ENCODE measurements at regions not wholly inside any gene's neighbourhood (a gene's known extent, or its start where the extent isn't known, plus 50 kb on each side); places are given as distances from the start of the nearest gene placed in this dataset.

- BruUV-seq (replicated peaks) = no TSS peak
- no peak for DNase-seq (ENCODE audit: low read depth, low spot score)
- Histone ChIP-seq H3K9me3 (replicated peaks; ENCODE audit: control insufficient read depth, insufficient read depth, low read length) (no peaks in the 10 kb centered on the region), H3K27ac (ENCODE audit: control insufficient read depth, insufficient read depth) (no peak overlapping the region), H3K27me3 (replicated peaks in 1 of 2; ENCODE audit: control insufficient read depth in 2 of 2, insufficient read depth in 2 of 2, low read length in 1 of 2) (no peaks in the 10 kb centered on the region), H3K4me3 (no peak overlapping the region), H3K79me2 (ENCODE audit: control insufficient read depth, insufficient read depth, low read length) (no peaks in the 10 kb centered on the region), H4K20me1 (ENCODE audit: control insufficient read depth, insufficient read depth) (no peaks in the 10 kb centered on the region), H2AFZ (ENCODE audit: control insufficient read depth, low read depth, low read length) (no peak overlapping the region), H3K4me2 (ENCODE audit: control insufficient read depth, insufficient read depth) (no peak overlapping the region), H3K9ac (ENCODE audit: control insufficient read depth, insufficient read depth, low read length) (no peak overlapping the region), H3K4me1 (ENCODE audit: control insufficient read depth, insufficient read depth, low read length) (no peaks in the 10 kb centered on the region), H3K36me3 (ENCODE audit: control insufficient read depth in 2 of 2, insufficient read depth in 2 of 2, low read length in 1 of 2) (no peaks in the 10 kb centered on the region)
- TF ChIP-seq NRF1 (conservative IDR thresholded peaks at IDR 0.05; ENCODE audit: low read depth, low read length) (no peak), SREBF1 (IDR thresholded peaks at IDR 0.05; ENCODE audit: low read length) (no peak), SMC3 (IDR thresholded peaks at IDR 0.05; ENCODE audit: borderline replicate concordance, low read length) (no peak), NR2C1 (IDR thresholded peaks at IDR 0.05) (no peak), MAX (IDR thresholded peaks at IDR 0.05; ENCODE audit: low read depth, low read length) (no peak), STAT1 (conservative IDR thresholded peaks at IDR 0.05) (no peak), EZH2 (IDR thresholded peaks at IDR 0.05; ENCODE audit: borderline replicate concordance, control insufficient read depth, low read depth, low read length) (no peak), RCOR1 (conservative IDR thresholded peaks at IDR 0.05; ENCODE audit: low read depth, low read length) (no peak), YY1 (IDR thresholded peaks at IDR 0.05; ENCODE audit: low read depth, low read length) (no peak), ZBTB40 (IDR thresholded peaks at IDR 0.05; ENCODE audit: borderline replicate concordance) (no peak), MTA2 (IDR thresholded peaks at IDR 0.05; ENCODE audit: low read depth) (no peak), NFXL1 (IDR thresholded peaks at IDR 0.05; ENCODE audit: borderline replicate concordance) (no peak), LARP7 (IDR thresholded peaks at IDR 0.05) (no peak), SMARCA5 (IDR thresholded peaks at IDR 0.05) (no peak), BCL11A (IDR thresholded peaks at IDR 0.05; ENCODE audit: low read depth, low read length) (no peak), MYB (IDR thresholded peaks at IDR 0.05; ENCODE audit: borderline replicate concordance, low read depth, low read length) (no peak), IRF4 (IDR thresholded peaks at IDR 0.05; ENCODE audit: low read depth, low read length) (no peak), FOXK2 (IDR thresholded peaks at IDR 0.05) (no peak), KLF5 (IDR thresholded peaks at IDR 0.05; ENCODE audit: partially characterized antibody) (no peak)
- ATAC-seq = no peak
- ChIA-PET SMC1A (ENCODE audit: uncharacterized antibody, unreplicated experiment) (no interaction called here), RAD21 (ENCODE audit: unreplicated experiment) (no interaction called here), POLR2A (no interaction called here), CTCF (no interaction called here)
- WGBS (ENCODE audit: insufficient coverage, insufficient replicate concordance, low lambda C conversion rate, missing lambda C conversion rate) = 0% methylated on average over 3 of the region's 3 CpGs
- in situ Hi-C loops (cut with MboI) = no loop called here
- intact Hi-C loops (cut with micrococcal nuclease; ENCODE audit: unreplicated experiment) = no loop called here
- peak; percentile 27 for FAIRE-seq
These were observed 101.5 kb upstream of the PTCHD4 start for GRCh38 chr6:48212501-48212900.

Data from GM12878 (cell line).